GM23338 (cell line): ENCODE measurements at regions not wholly inside any gene's neighbourhood (a gene's known extent, or its start where the extent isn't known, plus 50 kb on each side); places are given as distances from the start of the nearest gene placed in this dataset.

Experiments used
- ATAC-seq: fragments of 200-7000 bp; cut with Tn5 transposase; 3 replicates; pipeline ENCODE4 v1.9.1; 2020
- DNase-seq: peaks from one replicate; pipeline ENCODE4 v3.0.0-alpha.2; 2015; ENCODE audit warnings: low spot score
- H2AFZ ChIP-seq: fragments of 200-600 bp; sonication (generic); 2 replicates; pipeline ENCODE4 v1.8.0; 2016; ENCODE audit warnings: antibody characterized with exemption, mild to moderate bottlenecking, moderate library complexity
- H3F3A ChIP-seq: fragments of 200-600 bp; sonication (generic); replicated peaks from 2 replicates; pipeline ENCODE4 v1.8.0; 2017; ENCODE audit warnings: antibody characterized with exemption, mixed run types, low read depth
- H3K27ac ChIP-seq: fragments of 200-600 bp; sonication (generic); 2 replicates; pipeline ENCODE4 v1.6.1; 2016; ENCODE audit warnings: low read depth
- H3K27me3 ChIP-seq: fragments of 200-600 bp; sonication (generic); 2 replicates; pipeline ENCODE4 v1.8.0; 2016; ENCODE audit warnings: mild to moderate bottlenecking, mixed run types, moderate library complexity; ENCODE audit not compliant: insufficient read depth
- H3K36me3 ChIP-seq: fragments of 200-600 bp; sonication (generic); 2 replicates; pipeline ENCODE4 v1.8.0; 2016; ENCODE audit warnings: mild to moderate bottlenecking; ENCODE audit not compliant: insufficient read depth
- H3K4me1 ChIP-seq: fragments of 200-600 bp; sonication (generic); 2 replicates; pipeline ENCODE4 v1.8.0; 2016; ENCODE audit warnings: mild to moderate bottlenecking, moderate library complexity; ENCODE audit not compliant: insufficient read depth
- H3K4me2 ChIP-seq: fragments of 200-600 bp; sonication (generic); 2 replicates; pipeline ENCODE4 v1.7.1; 2017; ENCODE audit warnings: mixed run types
- H3K4me3 ChIP-seq: fragments of 200-600 bp; sonication (generic); 2 replicates; pipeline ENCODE4 v1.6.1; 2016; ENCODE audit warnings: mixed run types
- H3K79me2 ChIP-seq: fragments of 200-600 bp; sonication (generic); replicated peaks from 2 replicates; pipeline ENCODE4 v1.8.0; 2017; ENCODE audit warnings: mild to moderate bottlenecking; ENCODE audit not compliant: insufficient read depth
- H3K9me2 ChIP-seq: fragments of 200-600 bp; sonication (generic); 2 replicates; pipeline ENCODE4 v1.8.0; 2017; ENCODE audit not compliant: insufficient read depth
- H4K20me1 ChIP-seq: fragments of 200-600 bp; sonication (generic); replicated peaks from 2 replicates; pipeline ENCODE4 v1.8.0; 2017; ENCODE audit warnings: mild to moderate bottlenecking; ENCODE audit not compliant: insufficient read depth
- H3K27ac Mint-ChIP-seq: 2 replicates; pipeline ENCODE4 v1.8.0; 2020; ENCODE audit warnings: inconsistent platforms, mild to moderate bottlenecking, moderate library complexity, mixed read lengths
- H3K27me3 Mint-ChIP-seq: 3 replicates; pipeline ENCODE4 v1.8.0; 2022; ENCODE audit warnings: low read depth, mild to moderate bottlenecking, moderate library complexity, mixed read lengths, inconsistent platforms; ENCODE audit not compliant: insufficient read depth, poor library complexity
- H3K36me3 Mint-ChIP-seq: 3 replicates; pipeline ENCODE4 v1.8.0; 2021; ENCODE audit warnings: low read depth, mild to moderate bottlenecking, inconsistent platforms, moderate library complexity, mixed read lengths
- H3K4me1 Mint-ChIP-seq: 3 replicates; pipeline ENCODE4 v1.8.0; 2020; ENCODE audit warnings: mild to moderate bottlenecking, inconsistent platforms, mixed read lengths
- H3K4me3 Mint-ChIP-seq: 3 replicates; pipeline ENCODE4 v1.8.0; 2021; ENCODE audit warnings: moderate library complexity, mild to moderate bottlenecking, inconsistent platforms, mixed read lengths
- H3K9me3 Mint-ChIP-seq: 3 replicates; pipeline ENCODE4 v1.8.0; 2020; ENCODE audit warnings: moderate library complexity, mild to moderate bottlenecking, inconsistent platforms, mixed read lengths
- CTCF ChIP-seq, 2 experiments: fragments of 200-600 bp in 1 of 2; sonication (generic) in 1 of 2; conservative IDR thresholded peaks; 2 replicates each; pipeline versions ENCODE4 v1.5.1 to v1.6.1; 2016 to 2017; ENCODE audit warnings: antibody characterized with exemption in 2 of 2, low read depth in 2 of 2, mild to moderate bottlenecking in 2 of 2, moderate library complexity in 1 of 2
- EZH2 ChIP-seq: fragments of 200-600 bp; sonication (generic); IDR thresholded peaks from one replicate; pipeline ENCODE4 v1.8.0; 2017; ENCODE audit warnings: antibody characterized with exemption, mild to moderate bottlenecking, low read depth; ENCODE audit not compliant: unreplicated experiment
- EZH2phosphoT487 ChIP-seq: fragments of 200-600 bp; sonication (generic); IDR thresholded peaks from one replicate; pipeline ENCODE4 v1.8.1; 2018; ENCODE audit warnings: antibody characterized with exemption; ENCODE audit not compliant: unreplicated experiment
- JUNB ChIP-seq: IDR thresholded peaks from one replicate; pipeline ENCODE4 v1.6.1; 2016; ENCODE audit warnings: antibody characterized with exemption; ENCODE audit not compliant: unreplicated experiment
- POLR2AphosphoS5 ChIP-seq: IDR thresholded peaks from 2 replicates; pipeline ENCODE4 v1.6.1; 2016; ENCODE audit warnings: antibody characterized with exemption, low read depth
- REST ChIP-seq: IDR thresholded peaks from one replicate; pipeline ENCODE4 v1.6.1; 2018; ENCODE audit warnings: antibody characterized with exemption; ENCODE audit not compliant: unreplicated experiment
- STAT1 ChIP-seq: IDR thresholded peaks from one replicate; pipeline ENCODE4 v1.6.1; 2016; ENCODE audit warnings: antibody characterized with exemption; ENCODE audit not compliant: unreplicated experiment
- ZNF462 ChIP-seq: fragments of 250-450 bp; sonication (Bioruptor Pico); IDR thresholded peaks from 2 replicates; pipeline ENCODE4 v1.5.0; 2020; ENCODE audit warnings: mild to moderate bottlenecking, moderate library complexity

- Histone ChIP-seq H2AFZ (no peak overlapping the region), H3K4me2 (no peak overlapping the region)
- H3K4me1 Mint-ChIP-seq, result no peaks in the 10 kb centered on the region
These were observed 57.0 kb upstream of the HNRNPA3 start for GRCh38 chr2:177155631-177156030.

More at GRCh38 chr2:177155631-177156030, 57.0 kb upstream of the HNRNPA3 start:
- Histone ChIP-seq H3K4me3 (no peak overlapping the region), H3K9me2 (no peaks in the 10 kb centered on the region), H4K20me1 (no peaks in the 10 kb centered on the region), H3K79me2 (no peaks in the 10 kb centered on the region), H3F3A (no peaks in the 10 kb centered on the region), H3K4me1 (no peaks in the 10 kb centered on the region), H3K27me3 (no peaks in the 10 kb centered on the region), H3K36me3 (no peaks in the 10 kb centered on the region), H3K27ac (no peak overlapping the region)
- H3K27ac Mint-ChIP-seq, result no peak overlapping the region
- no peak overlapping the region for H3K4me3 Mint-ChIP-seq
- DNase-seq (no peak), ATAC-seq (no peak)
- no peaks in the 10 kb centered on the region for H3K36me3 Mint-ChIP-seq
- no peaks in the 10 kb centered on the region for H3K27me3 Mint-ChIP-seq
- TF ChIP-seq EZH2phosphoT487 (no peak), POLR2AphosphoS5 (no peak), STAT1 (no peak), EZH2 (no peak), JUNB (no peak), ZNF462 (no peak), CTCF (conservative IDR thresholded peaks at IDR 0.05; ENCODE audit: low read depth in 2 of 2) (no peak), REST (no peak)
- H3K9me3 Mint-ChIP-seq, result no peaks in the 10 kb centered on the region
